IPS-20b (cell line): ENCODE measurements at regions not wholly inside any gene's neighbourhood (a gene's known extent, or its start where the extent isn't known, plus 50 kb on each side); places are given as distances from the start of the nearest gene placed in this dataset.

Experiments
- H3K27ac ChIP-seq: one replicate; pipeline ENCODE4 v1.5.1; 2013; ENCODE audit warnings: low read length
- H3K27me3 ChIP-seq: 2 replicates; pipeline ENCODE4 v1.6.1; 2013; ENCODE audit warnings: mild to moderate bottlenecking, low read length, inconsistent platforms; ENCODE audit not compliant: insufficient read depth
- H3K36me3 ChIP-seq: 2 replicates; pipeline ENCODE4 v1.6.1; 2013; ENCODE audit warnings: low read depth, mild to moderate bottlenecking, inconsistent platforms, low read length, moderate library complexity; ENCODE audit not compliant: insufficient read depth
- H3K4me1 ChIP-seq: 2 replicates; pipeline ENCODE4 v1.6.1; 2013; ENCODE audit warnings: mild to moderate bottlenecking, control low read depth, inconsistent platforms, low read length, moderate library complexity; ENCODE audit not compliant: insufficient read depth
- H3K4me3 ChIP-seq: 2 replicates; pipeline ENCODE4 v1.5.1; 2013; ENCODE audit warnings: mild to moderate bottlenecking, low read length, inconsistent platforms
- H3K9ac ChIP-seq: 2 replicates; pipeline ENCODE4 v1.6.1; 2013; ENCODE audit warnings: low read depth, mild to moderate bottlenecking, inconsistent platforms, low read length, moderate library complexity
- H3K9me3 ChIP-seq: 2 replicates; pipeline ENCODE4 v1.6.1; 2013; ENCODE audit warnings: mild to moderate bottlenecking, low read depth, low read length, inconsistent platforms; ENCODE audit not compliant: insufficient read depth

DNA sequence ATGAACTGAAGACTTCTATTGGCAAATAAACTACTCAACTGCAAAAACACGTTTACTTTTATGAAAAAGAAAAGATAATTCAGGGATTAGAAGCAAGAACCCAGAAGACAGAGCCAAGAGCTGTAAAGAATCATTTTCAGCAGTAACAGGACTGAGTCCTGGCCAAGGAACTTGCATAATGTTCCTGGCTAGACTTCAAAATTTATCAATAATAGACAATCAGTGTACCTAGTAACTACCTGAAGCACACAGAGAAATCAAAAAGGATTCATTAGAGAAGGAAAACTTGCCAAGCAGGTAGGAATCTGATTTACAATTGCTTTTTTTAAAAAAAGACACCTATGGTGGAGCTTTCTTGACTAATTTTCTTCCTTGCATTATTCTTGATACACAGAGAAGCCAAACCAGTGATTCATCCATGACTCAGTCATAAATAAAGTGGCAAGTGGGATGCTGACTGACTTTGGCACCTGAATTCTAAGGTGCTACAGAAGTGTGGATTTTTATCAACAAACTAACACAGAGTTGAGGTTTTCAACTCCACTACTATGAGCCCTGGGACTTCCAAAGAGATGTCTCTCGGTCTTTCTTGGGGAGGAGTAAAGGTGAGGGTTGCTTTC, 281.3 kb downstream of the BMP7 start:
- Histone ChIP-seq H3K27me3 (no peaks in the 10 kb centered on the region), H3K4me1 (no peaks in the 10 kb centered on the region), H3K27ac (no peak overlapping the region), H3K9ac (no peak overlapping the region), H3K9me3 (peaks cover 18% of the 10 kb centered on the region), H3K36me3 (no peaks in the 10 kb centered on the region), H3K4me3 (no peak overlapping the region)

DNA sequence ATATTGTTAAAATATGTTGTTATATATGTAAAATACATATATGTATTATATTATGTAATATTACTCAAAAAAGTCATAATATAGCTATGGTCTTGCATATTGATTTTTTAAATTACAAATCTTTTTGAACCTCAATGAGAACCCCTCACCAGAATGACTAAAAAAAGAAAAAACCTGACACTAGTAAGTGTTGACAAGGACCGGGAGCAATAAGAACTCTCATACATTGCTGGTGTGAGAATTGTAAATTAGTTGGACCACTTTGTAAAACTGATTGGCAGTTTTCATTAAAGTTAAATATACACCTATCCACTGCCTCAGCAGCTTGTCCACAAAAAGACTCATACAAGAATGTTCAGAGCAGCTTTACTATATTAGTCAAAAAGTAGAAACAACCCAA, 280.0 kb downstream of the BMP7 start:
- no peak overlapping the region for H3K4me3 ChIP-seq
- H3K36me3 ChIP-seq: no peaks in the 10 kb centered on the region
- H3K27me3 ChIP-seq: no peaks in the 10 kb centered on the region
- H3K27ac ChIP-seq: no peak overlapping the region
- H3K4me1 ChIP-seq: no peaks in the 10 kb centered on the region
- no peak overlapping the region for H3K9ac ChIP-seq
- H3K9me3 ChIP-seq: peaks cover 18% of the 10 kb centered on the region

- Histone ChIP-seq H3K9me3 (peaks cover 18% of the 10 kb centered on the region), H3K36me3 (no peaks in the 10 kb centered on the region), H3K4me1 (no peaks in the 10 kb centered on the region), H3K4me3 (no peak overlapping the region), H3K9ac (no peak overlapping the region), H3K27me3 (no peaks in the 10 kb centered on the region), H3K27ac (no peak overlapping the region)
These were observed 279.3 kb downstream of the BMP7 start for GRCh38 chr20:56986931-56987720.

GRCh38 chr20:56987986-56988385, 278.5 kb downstream of the BMP7 start:
- Histone ChIP-seq H3K4me1 (no peaks in the 10 kb centered on the region), H3K4me3 (no peak overlapping the region), H3K9me3 (peaks cover 18% of the 10 kb centered on the region), H3K27me3 (no peaks in the 10 kb centered on the region), H3K9ac (no peak overlapping the region), H3K27ac (no peak overlapping the region), H3K36me3 (no peaks in the 10 kb centered on the region)

DNA sequence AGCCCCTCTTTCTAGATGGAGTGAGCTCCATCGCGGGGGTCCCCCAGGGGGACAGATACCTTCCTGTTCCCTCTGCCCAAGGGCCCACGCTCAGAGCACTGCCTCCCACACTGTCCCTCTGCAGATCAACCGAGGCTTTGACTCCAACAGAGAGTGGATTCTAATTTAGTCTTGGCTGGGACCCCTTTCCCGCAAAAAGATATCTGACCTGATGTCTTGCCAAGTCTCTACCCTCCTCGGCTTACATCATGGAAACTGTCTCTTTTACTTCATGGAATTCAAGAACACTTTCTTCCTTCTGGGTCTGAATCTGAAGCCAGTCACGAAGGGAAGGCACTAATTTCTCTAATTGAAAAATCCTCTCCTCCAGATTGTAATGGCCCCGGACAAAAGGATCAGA, 278.0 kb downstream of the BMP7 start:
- Histone ChIP-seq H3K36me3 (no peaks in the 10 kb centered on the region), H3K27me3 (peaks cover 4% of the 10 kb centered on the region; the same call in 1 of the 2 replicates), H3K27ac (no peak overlapping the region), H3K9ac (no peak overlapping the region), H3K4me1 (no peaks in the 10 kb centered on the region), H3K4me3 (no peak overlapping the region), H3K9me3 (peaks cover 18% of the 10 kb centered on the region)

- Histone ChIP-seq H3K4me3 (no peak overlapping the region), H3K4me1 (no peaks in the 10 kb centered on the region), H3K9ac (no peak overlapping the region), H3K27ac (no peak overlapping the region), H3K27me3 (peaks cover 11% of the 10 kb centered on the region; the same call in 1 of the 2 replicates), H3K36me3 (no peaks in the 10 kb centered on the region), H3K9me3 (peaks cover 10% of the 10 kb centered on the region)
These were observed 276.9 kb downstream of the BMP7 start for GRCh38 chr20:56989516-56989915.

DNA sequence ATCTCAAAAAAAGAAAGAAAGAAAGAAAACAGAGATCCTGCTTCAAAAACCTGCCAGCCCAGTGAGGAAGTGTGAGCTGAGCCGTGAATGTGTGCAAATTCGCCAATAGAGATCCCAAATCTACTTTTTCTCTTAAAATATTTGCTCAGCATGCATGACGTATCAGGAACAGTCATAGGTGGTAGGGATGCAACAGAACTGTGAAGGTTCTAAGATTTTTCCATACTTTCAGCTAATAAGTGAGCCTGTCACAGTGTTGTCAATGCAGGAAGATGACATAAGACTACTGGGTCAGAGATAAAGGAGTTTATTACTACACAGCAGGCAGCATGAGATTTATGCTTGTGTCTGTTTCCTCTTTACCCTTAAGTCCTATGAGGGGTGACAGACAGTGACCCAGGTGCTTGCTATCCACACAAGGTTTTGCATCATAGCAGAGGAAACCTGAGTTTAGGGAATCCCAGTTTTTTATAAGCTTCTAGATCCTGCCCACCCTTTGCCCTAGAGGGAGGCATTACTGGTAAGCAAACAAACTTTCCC, 273.4 kb downstream of the BMP7 start:
- Histone ChIP-seq H3K9me3 (peaks cover 2% of the 10 kb centered on the region; the same call in 1 of the 2 replicates), H3K27ac (no peak overlapping the region), H3K4me1 (no peaks in the 10 kb centered on the region), H3K27me3 (peaks cover 11% of the 10 kb centered on the region; the same call in 1 of the 2 replicates), H3K36me3 (no peaks in the 10 kb centered on the region), H3K9ac (no peak overlapping the region), H3K4me3 (no peak overlapping the region)

GRCh38 chr20:56994006-56994405, 272.4 kb downstream of the BMP7 start:
- no peaks in the 10 kb centered on the region for H3K36me3 ChIP-seq
- H3K27me3 ChIP-seq: peaks cover 11% of the 10 kb centered on the region; the same call in 1 of the 2 replicates
- peaks cover 11% of the 10 kb centered on the region for H3K9me3 ChIP-seq
- no peaks in the 10 kb centered on the region for H3K4me1 ChIP-seq
- no peak overlapping the region for H3K27ac ChIP-seq
- H3K4me3 ChIP-seq: no peak overlapping the region
- H3K9ac ChIP-seq: no peak overlapping the region

- Histone ChIP-seq H3K4me3 (no peak overlapping the region), H3K27ac (no peak overlapping the region)
These were observed 271.3 kb downstream of the BMP7 start for GRCh38 chr20:56995149-56995548.

DNA sequence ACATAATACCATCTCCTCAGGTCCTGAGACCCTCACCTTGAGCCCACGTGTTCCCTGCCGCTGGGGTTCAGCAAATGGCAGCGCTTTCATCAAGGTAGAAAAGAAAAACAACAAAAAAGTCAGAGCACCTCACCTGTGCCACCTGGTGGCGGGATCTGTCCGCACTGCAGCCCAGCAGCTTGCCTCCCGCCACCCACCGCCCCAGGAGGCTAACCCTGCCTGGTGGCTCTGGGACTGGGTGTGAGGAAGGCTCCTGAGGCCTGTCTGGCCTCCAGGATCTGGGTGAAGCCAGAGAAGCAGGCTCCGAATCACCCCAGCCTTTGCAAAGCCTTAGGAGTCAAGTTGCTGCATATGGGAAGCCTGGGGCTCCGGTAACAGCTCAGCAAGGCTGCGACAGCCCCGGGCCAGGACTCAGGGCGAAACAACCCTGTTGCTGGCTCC, 270.8 kb downstream of the BMP7 start:
- Histone ChIP-seq H3K4me3 (no peak overlapping the region), H3K27ac (no peak overlapping the region), H3K9ac (no peak overlapping the region), H3K36me3 (no peaks in the 10 kb centered on the region), H3K4me1 (no peaks in the 10 kb centered on the region), H3K9me3 (peaks cover 15% of the 10 kb centered on the region), H3K27me3 (peaks cover 11% of the 10 kb centered on the region; the same call in 1 of the 2 replicates)

More at GRCh38 chr20:56995149-56995548, 271.3 kb downstream of the BMP7 start:
- H3K36me3 ChIP-seq: no peaks in the 10 kb centered on the region
- no peaks in the 10 kb centered on the region for H3K4me1 ChIP-seq
- H3K9ac ChIP-seq: no peak overlapping the region
- H3K27me3 ChIP-seq: peaks cover 11% of the 10 kb centered on the region; the same call in 1 of the 2 replicates
- H3K9me3 ChIP-seq: peaks cover 15% of the 10 kb centered on the region

DNA sequence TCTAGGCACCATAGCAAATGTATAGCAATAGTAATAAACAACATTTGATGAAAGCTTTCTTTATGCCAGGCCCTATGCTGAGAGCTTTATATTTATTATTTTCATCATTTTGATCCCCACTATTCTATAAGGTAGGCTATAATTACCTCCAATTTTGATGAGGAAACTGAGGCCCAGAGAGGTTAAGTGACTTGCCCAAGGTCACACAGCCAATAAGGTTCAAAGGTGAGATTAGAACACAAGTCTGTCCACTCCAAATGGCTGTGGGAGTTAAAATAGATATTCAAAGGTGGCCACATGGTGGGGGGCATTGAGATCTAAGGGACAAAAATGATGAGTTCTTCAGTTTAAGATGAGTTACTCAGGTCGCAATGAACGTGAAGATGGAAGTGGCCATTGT, 269.9 kb downstream of the BMP7 start:
- Histone ChIP-seq H3K4me1 (no peaks in the 10 kb centered on the region), H3K27ac (no peak overlapping the region), H3K27me3 (peaks cover 14% of the 10 kb centered on the region; the same call in 1 of the 2 replicates), H3K9ac (no peak overlapping the region), H3K9me3 (peaks cover 15% of the 10 kb centered on the region), H3K4me3 (no peak overlapping the region), H3K36me3 (no peaks in the 10 kb centered on the region)
